HUDEP-2 (cell line): ENCODE measurements at regions not wholly inside any gene's neighbourhood (a gene's known extent, or its start where the extent isn't known, plus 50 kb on each side); places are given as distances from the start of the nearest gene placed in this dataset.
A peak's percentile ranks its signal among the peaks of the same experiment; 100 is the strongest.
"Not testable (repeated sequence)": the region's sequence is repeated elsewhere in the genome, so short reads cannot be mapped to it uniquely, and the experiment has no call there.

Experiments used
- DNase-seq, 76 experiments: peaks; one replicate each; lab custom pipeline; 2025; ENCODE audit not compliant: unreplicated experiment in 76 of 76; lab: John Stamatoyannopoulos, UW

- no peak for DNase-seq
Observed at GRCh38 chr14:105971593-105972500, 445.5 kb downstream of the TMEM121 start.

GRCh38 chr14:105974902-105975301 lies 448.5 kb downstream of the TMEM121 start:
- DNase-seq: peak in 22 of 76 experiments; percentile 1 to 44 (median 10)

- no peak for DNase-seq
Observed at GRCh38 chr14:105978618-105979295, 452.4 kb downstream of the TMEM121 start.

- DNase-seq: no peak
Observed at GRCh38 chr14:105979446-105979845, 453.1 kb downstream of the TMEM121 start.

GRCh38 chr14:105980224-105980623 lies 453.8 kb downstream of the TMEM121 start:
- DNase-seq: no peak

- peak in 49 of 76 experiments; percentile 1 to 76 (median 32) for DNase-seq
Observed at GRCh38 chr14:105981517-105982302, 455.3 kb downstream of the TMEM121 start.

- DNase-seq: no peak
Observed at GRCh38 chr14:105982664-105983063, 456.3 kb downstream of the TMEM121 start.

GRCh38 chr14:105986894-105987284 lies 460.5 kb downstream of the TMEM121 start:
- no peak for DNase-seq

GRCh38 chr14:105987563-105987962 lies 461.2 kb downstream of the TMEM121 start:
- DNase-seq: no peak

GRCh38 chr14:105989566-105990302 lies 463.4 kb downstream of the TMEM121 start:
- DNase-seq: no peak

- DNase-seq: not testable (repeated sequence)
Observed at GRCh38 chr14:105991677-105992076, 465.3 kb downstream of the TMEM121 start.

- DNase-seq: no peak
Observed at GRCh38 chr14:105993814-105994213, 467.4 kb downstream of the TMEM121 start.

GRCh38 chr14:105995011-105995710 lies 468.8 kb downstream of the TMEM121 start:
- not testable (repeated sequence) for DNase-seq

GRCh38 chr14:105998597-105998996 lies 472.2 kb downstream of the TMEM121 start:
- DNase-seq: not testable (repeated sequence)

- DNase-seq: peak in 69 of 76 experiments; percentile 2 to 87 (median 61)
Observed at GRCh38 chr14:105999361-106000028, 473.1 kb downstream of the TMEM121 start.

- DNase-seq: peak in 1 of 76 experiments; percentile 7
Observed at GRCh38 chr14:106000029-106000511, 473.7 kb downstream of the TMEM121 start.

- DNase-seq: peak in 1 of 76 experiments; percentile 8
Observed at GRCh38 chr14:106001277-106001676, 474.9 kb downstream of the TMEM121 start.

GRCh38 chr14:106003351-106003750 lies 477.0 kb downstream of the TMEM121 start:
- DNase-seq: no peak
